ENCODE measurements at regions not wholly inside any gene's neighbourhood (a gene's known extent, or its start where the extent isn't known, plus 50 kb on each side); places are given as distances from the start of the nearest gene placed in this dataset.

DNA sequence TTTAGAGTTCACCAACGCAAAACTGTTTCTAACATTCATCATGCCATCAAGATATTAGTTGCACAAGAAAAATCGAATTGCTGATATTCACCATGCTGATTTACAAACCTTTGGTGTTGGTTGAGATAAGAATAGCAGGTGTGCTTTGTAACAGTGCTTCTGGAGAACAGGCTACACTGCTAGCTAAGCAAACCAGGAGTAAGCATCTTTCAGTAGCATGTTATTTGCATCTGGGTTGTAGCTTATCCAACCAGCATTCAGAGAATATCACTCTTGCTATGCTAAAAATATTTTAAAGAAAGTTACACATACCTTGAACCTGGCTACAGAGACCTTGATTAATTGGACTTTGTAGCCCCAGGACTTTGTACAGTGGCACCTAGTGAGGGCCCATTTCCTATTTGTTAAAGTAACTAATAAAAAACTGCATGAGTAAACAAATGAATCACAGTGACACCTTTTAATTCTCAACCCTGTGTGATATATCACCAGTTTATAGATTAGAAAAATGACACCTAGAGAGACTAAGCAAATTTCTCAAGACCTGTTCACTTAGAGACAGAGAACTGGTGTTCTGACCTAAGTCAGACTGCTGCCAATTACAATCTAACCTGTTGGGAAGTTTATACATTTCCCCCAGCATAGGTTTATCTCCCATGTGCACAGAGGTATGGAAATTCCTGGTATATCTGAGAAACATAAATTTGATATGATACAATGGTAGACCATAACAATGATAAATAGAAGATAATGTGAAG, 435.5 kb upstream of the TGFBR2 start:
- DNase-seq: no peak

DNA sequence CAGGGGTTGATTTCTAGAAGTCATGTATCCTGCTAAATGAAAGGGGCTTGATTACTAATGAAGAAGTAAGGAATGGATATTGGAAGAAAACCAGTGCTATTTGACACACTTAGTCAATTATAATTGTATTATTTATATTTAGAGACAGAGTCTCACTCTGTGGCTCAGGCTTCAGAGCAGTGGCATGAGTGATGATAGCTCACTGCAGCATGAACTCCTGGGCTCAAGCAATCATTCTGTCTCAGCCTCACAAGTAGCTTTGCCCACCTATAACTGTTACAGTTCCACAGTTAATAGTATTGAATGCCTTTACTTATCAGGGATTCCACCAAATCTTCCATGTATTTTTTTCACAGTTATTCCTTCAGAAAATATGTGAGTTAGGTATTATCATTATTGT, 432.0 kb upstream of the TGFBR2 start:
- no peak for DNase-seq

GRCh38 chr3:30180310-30181177, 425.9 kb upstream of the TGFBR2 start:
- peak; percentile 97 to 98 for DNase-seq

DNA sequence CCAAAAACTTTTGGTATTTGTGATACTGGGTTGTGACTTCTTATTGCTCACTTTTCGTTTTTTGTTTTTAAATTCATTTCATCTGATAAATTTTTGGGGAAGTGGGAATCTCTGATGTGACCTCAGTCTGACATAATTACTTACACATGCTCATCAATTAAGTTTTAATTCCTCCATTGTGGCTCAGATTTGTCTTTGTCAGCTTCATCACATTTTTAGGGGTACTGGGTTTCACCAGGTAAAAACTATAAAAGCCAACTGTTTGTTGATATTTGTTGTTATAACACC, 425.3 kb upstream of the TGFBR2 start:
- DNase-seq: peak in 1 of 2 donors; percentile 27

GRCh38 chr3:30181581-30181980, 424.8 kb upstream of the TGFBR2 start:
- DNase-seq: peak; percentile 13 to 40

- no peak for DNase-seq
Observed at GRCh38 chr3:30183421-30183820, 423.0 kb upstream of the TGFBR2 start.

GRCh38 chr3:30184091-30184810, 422.1 kb upstream of the TGFBR2 start:
- DNase-seq: peak; percentile 64 to 78

DNA sequence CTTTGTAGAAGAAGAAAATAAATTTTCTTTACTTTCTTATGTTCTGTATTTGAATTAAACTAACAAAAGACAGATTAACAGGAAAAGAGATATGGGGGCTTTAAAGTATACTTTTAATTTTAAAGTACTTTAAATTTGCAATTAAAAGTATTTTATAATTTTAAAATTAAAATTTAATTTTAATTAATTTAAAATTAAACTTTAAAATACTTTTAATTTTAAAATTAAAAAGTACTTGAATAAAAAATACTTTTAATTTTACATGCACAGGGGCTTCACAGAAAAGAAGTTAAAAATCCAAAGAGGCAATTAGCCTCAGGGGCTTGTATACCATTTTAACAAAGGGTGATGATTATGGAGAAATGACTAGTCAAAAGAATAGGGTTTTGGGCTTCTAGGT, 420.5 kb upstream of the TGFBR2 start:
- DNase-seq: no peak

GRCh38 chr3:30186741-30187219, 419.6 kb upstream of the TGFBR2 start:
- no peak for DNase-seq

DNA sequence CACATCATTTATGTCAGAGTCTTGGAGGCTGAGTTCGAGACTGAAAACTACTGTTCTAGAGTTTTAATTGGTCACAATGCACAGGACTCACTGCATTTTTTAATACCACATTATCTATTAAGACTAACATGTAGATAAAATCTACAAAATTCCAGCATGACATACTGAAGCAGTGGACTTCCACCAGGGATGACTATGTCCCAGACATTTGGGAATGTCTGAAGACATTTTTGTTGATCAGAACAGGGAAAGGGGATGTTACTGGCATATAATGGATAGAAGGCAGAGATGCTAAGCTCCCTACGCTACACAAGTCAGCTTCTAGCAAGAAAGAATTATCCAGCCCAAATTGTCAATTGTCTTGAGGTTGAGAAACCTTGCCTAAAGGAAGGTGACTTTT, 419.0 kb upstream of the TGFBR2 start:
- DNase-seq: no peak

GRCh38 chr3:30188713-30189112, 417.7 kb upstream of the TGFBR2 start:
- DNase-seq: no peak

GRCh38 chr3:30189900-30190299, 416.5 kb upstream of the TGFBR2 start:
- DNase-seq: no peak

DNA sequence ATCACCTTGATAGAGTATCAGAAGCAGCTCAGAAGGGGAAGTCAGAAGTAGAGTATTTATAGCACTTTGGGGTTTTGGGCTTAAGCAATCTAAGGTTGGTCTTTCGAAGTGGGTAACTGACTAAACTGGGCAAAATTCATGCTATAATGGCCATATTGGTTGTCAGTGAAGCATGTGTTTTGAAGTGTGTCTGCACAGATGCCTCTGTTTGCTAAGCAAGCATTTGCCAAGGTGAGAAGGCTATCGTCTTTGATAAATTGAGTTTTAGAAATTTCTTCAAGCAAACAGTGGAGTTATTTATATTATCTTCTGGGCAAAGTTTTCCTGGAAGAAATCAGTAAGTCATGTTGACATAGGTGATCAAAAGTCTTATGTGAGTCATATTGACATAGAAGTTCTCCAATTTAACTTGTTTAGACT, 412.8 kb upstream of the TGFBR2 start:
- peak; percentile 18 to 29 for DNase-seq

DNA sequence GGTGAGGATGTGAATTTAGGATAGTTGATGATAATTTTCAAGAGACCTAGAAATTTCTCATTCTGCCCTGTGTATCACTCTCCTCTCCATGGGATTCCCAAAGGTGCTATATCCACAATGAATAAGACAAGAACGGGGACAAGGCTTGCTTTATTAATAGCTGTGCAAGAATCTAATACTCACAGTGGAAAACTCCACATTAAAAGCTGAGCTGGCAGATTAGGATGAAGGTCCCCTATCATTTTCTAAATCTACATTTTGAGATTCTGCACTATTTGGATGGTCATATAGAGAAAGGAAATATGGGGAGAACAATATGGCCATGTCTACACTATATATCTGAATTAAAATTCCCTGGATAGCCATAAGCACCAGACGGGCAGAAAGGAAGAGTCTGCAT, 411.0 kb upstream of the TGFBR2 start:
- no peak for DNase-seq

- DNase-seq: peak; percentile 33 to 45
Observed at GRCh38 chr3:30198162-30198561, 408.2 kb upstream of the TGFBR2 start.

GRCh38 chr3:30199096-30199759, 407.2 kb upstream of the TGFBR2 start:
- peak in 1 of 2 donors; percentile 93 for DNase-seq

GRCh38 chr3:30199855-30200254, 406.5 kb upstream of the TGFBR2 start:
- DNase-seq: no peak

DNA sequence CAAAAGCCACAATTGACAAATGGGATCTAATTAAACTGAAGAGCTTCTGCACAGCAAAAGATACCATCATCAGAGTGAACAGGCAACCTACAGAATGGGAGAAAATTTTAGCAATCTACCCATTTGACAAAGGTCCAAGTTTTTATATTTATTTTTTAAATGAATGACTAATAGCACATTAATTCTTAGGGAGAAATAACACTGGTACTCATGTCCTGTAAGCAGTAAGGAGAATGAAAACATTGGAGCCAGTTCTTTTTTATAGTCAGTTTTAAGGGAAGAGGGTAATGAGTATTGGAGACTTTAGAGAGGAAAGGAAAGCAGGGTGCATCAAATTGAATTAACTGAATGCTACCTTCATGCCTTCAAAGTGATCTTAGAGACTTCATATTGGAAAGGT, 404.7 kb upstream of the TGFBR2 start:
- no peak for DNase-seq

GRCh38 chr3:30203301-30203700, 403.1 kb upstream of the TGFBR2 start:
- no peak for DNase-seq

GRCh38 chr3:30204126-30204525, 402.3 kb upstream of the TGFBR2 start:
- DNase-seq: no peak

DNA sequence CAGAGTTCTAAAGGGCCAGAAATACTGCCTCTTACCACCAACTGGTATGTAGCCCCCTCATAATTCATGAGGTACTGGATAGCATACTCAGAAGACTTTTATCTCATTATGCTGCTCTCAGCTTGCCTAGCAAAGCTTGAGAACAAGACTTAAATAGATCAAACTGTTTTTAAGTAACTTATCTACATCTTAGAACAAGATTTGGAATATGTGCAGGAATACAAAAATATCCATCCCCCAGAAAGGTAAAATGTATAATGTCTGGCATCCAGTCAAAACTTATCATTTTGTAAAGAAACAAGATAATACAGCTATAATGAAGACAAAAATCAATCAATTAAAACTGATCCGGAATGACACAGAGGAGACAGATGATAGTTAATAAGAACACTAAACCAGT, 400.4 kb upstream of the TGFBR2 start:
- DNase-seq: no peak

DNA sequence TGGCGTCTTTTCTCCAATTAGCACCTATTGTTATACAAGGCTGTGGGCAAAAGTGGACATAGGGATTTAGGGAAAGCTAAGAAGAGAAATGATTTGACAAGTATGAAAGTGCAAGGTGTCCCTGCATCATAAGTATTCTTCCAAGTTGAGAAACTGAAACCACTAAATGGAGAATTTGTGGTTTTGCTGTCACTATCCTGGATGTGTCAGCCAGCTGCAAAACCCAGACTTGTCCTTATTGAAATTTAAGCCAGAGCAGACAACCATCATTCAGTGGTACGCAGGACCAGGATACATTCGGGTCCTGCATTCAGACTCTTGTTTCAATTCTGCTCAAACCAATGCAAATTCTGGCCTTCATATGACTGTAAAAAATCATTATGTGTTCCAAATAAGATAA, 384.8 kb upstream of the TGFBR2 start:
- DNase-seq: peak; percentile 47 to 56

DNA sequence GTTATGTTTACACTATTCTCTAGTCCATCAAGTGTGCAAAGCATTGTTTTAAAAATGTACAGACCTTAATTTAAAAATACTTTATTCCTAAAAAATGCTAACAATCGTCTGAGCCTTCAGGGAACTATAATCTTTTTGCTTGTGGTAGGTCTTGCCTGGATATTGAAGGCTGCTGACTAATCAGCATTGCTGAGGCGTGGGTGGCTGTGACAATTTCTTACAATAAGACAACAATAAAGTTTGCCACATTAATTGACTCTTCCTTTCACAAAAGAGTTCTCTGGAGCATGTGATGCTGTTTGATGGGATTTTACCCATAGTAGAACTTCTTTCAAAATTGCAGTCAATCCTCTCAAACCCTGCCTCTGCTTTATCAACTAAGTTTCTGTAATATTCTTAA, 384.0 kb upstream of the TGFBR2 start:
- peak in 1 of 2 donors; percentile 25 for DNase-seq

Measured in inflammatory macrophage treated with lipopolysaccharide for 1 hour (primary cell).